GM12892 (cell line): ENCODE measurements at regions not wholly inside any gene's neighbourhood (a gene's known extent, or its start where the extent isn't known, plus 50 kb on each side); places are given as distances from the start of the nearest gene placed in this dataset.

Experiments
- POLR2AphosphoS5 ChIP-seq: IDR thresholded peaks from 2 replicates; pipeline ENCODE4 v1.6.1; 2011; ENCODE audit warnings: low read depth, low read length, control low read depth
- TAF1 ChIP-seq: IDR thresholded peaks from 2 replicates; pipeline ENCODE4 v1.6.1; 2011; ENCODE audit warnings: low read depth, mild to moderate bottlenecking, control low read depth, low read length, borderline replicate concordance

GRCh38 chr1:229759037-229759435 is 133.0 kb downstream of the URB2 start:
- TF ChIP-seq TAF1 (no peak), POLR2AphosphoS5 (no peak)
